A549 (cell line): ENCODE measurements at regions not wholly inside any gene's neighbourhood (a gene's known extent, or its start where the extent isn't known, plus 50 kb on each side); places are given as distances from the start of the nearest gene placed in this dataset.

Experiments used
- BHLHE40 ChIP-seq: IDR thresholded peaks from 2 replicates; pipeline ENCODE4 v1.6.1; 2012; ENCODE audit warnings: low read depth, low read length, inconsistent platforms
- HEYL ChIP-seq: fragments of 250-450 bp; sonication (Bioruptor Pico); IDR thresholded peaks from 2 replicates; pipeline ENCODE4 v1.8.0; 2021; ENCODE audit warnings: mild to moderate bottlenecking, moderate library complexity
- JUN ChIP-seq, 2 experiments: fragments of >200 bp; sonication (Bioruptor Twin); formaldehyde crosslinking; IDR thresholded peaks; 2 replicates in 1 of 2; 3 replicates in 1 of 2; pipeline ENCODE4 v1.6.1; 2016 to 2017
- MAX ChIP-seq: IDR thresholded peaks from 2 replicates; pipeline ENCODE4 v1.6.1; 2012
- POLR2A ChIP-seq: IDR thresholded peaks from 2 replicates; pipeline ENCODE4 v1.6.1; 2012; ENCODE audit warnings: mild to moderate bottlenecking, low read length
- RAD21 ChIP-seq, 2 experiments: fragments of >200 bp in 1 of 2; sonication (Bioruptor Twin) in 1 of 2; formaldehyde crosslinking in 1 of 2; IDR thresholded peaks in 1 of 2; conservative IDR thresholded peaks in 1 of 2; 2 replicates in 1 of 2; 3 replicates in 1 of 2; pipeline ENCODE4 v1.6.1; 2012 to 2018; ENCODE audit warnings: inconsistent platforms in 1 of 2
- RCOR1 ChIP-seq: fragments of 150-350 bp; IDR thresholded peaks from 2 replicates; pipeline ENCODE4 v1.6.1; 2014; ENCODE audit warnings: antibody characterized with exemption, low read length, low read depth
- SMC3 ChIP-seq: fragments of >200 bp; sonication (Bioruptor Twin); formaldehyde crosslinking; IDR thresholded peaks from 3 replicates; pipeline ENCODE4 v1.6.1; 2018; ENCODE audit warnings: inconsistent platforms
- TF ChIP-seq, protein P1 (sequence below): fragments of >200 bp; sonication (Bioruptor Twin); formaldehyde crosslinking; IDR thresholded peaks from 3 replicates; pipeline ENCODE4 v1.5.1; 2016
- TF ChIP-seq, protein P2 (sequence below): fragments of 250-450 bp; sonication (Bioruptor Pico); IDR thresholded peaks from 2 replicates; pipeline ENCODE4 v1.5.0; 2021; ENCODE audit warnings: mild to moderate bottlenecking, moderate library complexity, borderline replicate concordance

DNA sequence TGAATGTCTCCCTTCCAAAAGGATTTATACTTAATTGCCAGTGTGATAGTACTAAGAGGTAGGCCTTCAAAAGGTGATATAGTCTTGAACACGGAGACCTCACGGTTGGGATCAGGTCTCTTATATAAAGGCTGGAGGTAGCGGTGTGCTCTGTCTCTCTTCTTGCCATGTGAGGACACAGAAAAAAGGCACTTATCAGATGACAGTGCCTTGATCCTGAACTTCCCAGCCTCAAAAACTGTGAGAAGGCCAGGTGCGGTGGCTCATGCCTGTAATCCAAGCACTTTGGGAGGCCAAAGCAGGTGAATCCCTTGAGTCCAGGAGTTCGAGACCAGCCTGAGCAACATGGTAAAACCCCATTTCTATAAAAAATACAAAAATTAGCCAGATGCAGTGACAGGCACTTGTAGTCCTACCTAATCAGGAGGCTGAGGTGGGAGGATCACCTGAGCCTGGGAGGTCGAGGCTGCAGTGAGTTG is 108.9 kb upstream of the TOP3B start:
- TF ChIP-seq MAX = no peak
- TF ChIP-seq RCOR1 = no peak
- TF ChIP-seq POLR2A = no peak
- TF ChIP-seq BHLHE40 = no peak
- TF ChIP-seq, protein P1, sequence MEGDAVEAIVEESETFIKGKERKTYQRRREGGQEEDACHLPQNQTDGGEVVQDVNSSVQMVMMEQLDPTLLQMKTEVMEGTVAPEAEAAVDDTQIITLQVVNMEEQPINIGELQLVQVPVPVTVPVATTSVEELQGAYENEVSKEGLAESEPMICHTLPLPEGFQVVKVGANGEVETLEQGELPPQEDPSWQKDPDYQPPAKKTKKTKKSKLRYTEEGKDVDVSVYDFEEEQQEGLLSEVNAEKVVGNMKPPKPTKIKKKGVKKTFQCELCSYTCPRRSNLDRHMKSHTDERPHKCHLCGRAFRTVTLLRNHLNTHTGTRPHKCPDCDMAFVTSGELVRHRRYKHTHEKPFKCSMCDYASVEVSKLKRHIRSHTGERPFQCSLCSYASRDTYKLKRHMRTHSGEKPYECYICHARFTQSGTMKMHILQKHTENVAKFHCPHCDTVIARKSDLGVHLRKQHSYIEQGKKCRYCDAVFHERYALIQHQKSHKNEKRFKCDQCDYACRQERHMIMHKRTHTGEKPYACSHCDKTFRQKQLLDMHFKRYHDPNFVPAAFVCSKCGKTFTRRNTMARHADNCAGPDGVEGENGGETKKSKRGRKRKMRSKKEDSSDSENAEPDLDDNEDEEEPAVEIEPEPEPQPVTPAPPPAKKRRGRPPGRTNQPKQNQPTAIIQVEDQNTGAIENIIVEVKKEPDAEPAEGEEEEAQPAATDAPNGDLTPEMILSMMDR = no peak
- TF ChIP-seq, protein P2, sequence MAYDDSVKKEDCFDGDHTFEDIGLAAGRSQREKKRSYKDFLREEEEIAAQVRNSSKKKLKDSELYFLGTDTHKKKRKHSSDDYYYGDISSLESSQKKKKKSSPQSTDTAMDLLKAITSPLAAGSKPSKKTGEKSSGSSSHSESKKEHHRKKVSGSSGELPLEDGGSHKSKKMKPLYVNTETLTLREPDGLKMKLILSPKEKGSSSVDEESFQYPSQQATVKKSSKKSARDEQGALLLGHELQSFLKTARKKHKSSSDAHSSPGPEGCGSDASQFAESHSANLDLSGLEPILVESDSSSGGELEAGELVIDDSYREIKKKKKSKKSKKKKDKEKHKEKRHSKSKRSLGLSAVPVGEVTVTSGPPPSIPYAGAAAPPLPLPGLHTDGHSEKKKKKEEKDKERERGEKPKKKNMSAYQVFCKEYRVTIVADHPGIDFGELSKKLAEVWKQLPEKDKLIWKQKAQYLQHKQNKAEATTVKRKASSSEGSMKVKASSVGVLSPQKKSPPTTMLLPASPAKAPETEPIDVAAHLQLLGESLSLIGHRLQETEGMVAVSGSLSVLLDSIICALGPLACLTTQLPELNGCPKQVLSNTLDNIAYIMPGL (CRISPR knock-in tag) = no peak
- no peak for TF ChIP-seq RAD21 (conservative IDR thresholded peaks at IDR 0.05 in 1 of 2, IDR thresholded peaks at IDR 0.05 in 1 of 2)
- TF ChIP-seq HEYL (CRISPR knock-in tag) = no peak
- TF ChIP-seq JUN (IDR thresholded peaks at IDR 0.05) = no peak
- no peak for TF ChIP-seq SMC3
